ENCODE measurements at regions not wholly inside any gene's neighbourhood (a gene's known extent, or its start where the extent isn't known, plus 50 kb on each side); places are given as distances from the start of the nearest gene placed in this dataset.

GRCh38 chr12:16688200-16688599 lies 82.2 kb upstream of the LMO3 start:
- TF ChIP-seq CTCF (IDR thresholded peaks at IDR 0.05) = no peak
- TF ChIP-seq POLR2A (IDR thresholded peaks at IDR 0.05) = no peak

All from right lobe of liver (tissue), 4 donors.